ENCODE measurements at regions not wholly inside any gene's neighbourhood (a gene's known extent, or its start where the extent isn't known, plus 50 kb on each side); places are given as distances from the start of the nearest gene placed in this dataset.

DNA sequence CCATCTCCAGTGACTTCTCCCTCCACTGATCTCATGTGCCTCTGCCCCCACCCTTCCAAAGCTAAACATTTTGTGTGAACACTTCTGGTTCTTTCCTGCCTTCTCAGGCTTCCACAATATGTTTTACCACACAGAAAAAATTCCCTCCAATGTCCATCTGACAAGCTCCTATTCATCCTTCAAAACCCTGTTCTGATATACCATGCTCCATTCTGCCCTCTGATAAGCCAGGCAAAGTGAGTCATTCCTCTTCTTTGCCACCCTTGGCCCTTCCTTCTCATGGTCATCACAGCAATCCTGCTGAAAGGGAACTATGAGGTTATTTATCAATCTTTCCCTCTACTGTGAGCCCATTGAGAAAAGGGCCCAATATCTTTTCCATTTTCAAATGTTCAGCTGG is 97.6 kb downstream of the BARX1 start:
- DNase-seq (ENCODE audit: low read depth): no peak
- H3K4me3 ChIP-seq (ENCODE audit: low read depth, low read length): no peak overlapping the region
- TF ChIP-seq, protein P1, sequence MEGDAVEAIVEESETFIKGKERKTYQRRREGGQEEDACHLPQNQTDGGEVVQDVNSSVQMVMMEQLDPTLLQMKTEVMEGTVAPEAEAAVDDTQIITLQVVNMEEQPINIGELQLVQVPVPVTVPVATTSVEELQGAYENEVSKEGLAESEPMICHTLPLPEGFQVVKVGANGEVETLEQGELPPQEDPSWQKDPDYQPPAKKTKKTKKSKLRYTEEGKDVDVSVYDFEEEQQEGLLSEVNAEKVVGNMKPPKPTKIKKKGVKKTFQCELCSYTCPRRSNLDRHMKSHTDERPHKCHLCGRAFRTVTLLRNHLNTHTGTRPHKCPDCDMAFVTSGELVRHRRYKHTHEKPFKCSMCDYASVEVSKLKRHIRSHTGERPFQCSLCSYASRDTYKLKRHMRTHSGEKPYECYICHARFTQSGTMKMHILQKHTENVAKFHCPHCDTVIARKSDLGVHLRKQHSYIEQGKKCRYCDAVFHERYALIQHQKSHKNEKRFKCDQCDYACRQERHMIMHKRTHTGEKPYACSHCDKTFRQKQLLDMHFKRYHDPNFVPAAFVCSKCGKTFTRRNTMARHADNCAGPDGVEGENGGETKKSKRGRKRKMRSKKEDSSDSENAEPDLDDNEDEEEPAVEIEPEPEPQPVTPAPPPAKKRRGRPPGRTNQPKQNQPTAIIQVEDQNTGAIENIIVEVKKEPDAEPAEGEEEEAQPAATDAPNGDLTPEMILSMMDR (conservative IDR thresholded peaks at IDR 0.05; ENCODE audit: low read depth, low read length): no peak

DNA sequence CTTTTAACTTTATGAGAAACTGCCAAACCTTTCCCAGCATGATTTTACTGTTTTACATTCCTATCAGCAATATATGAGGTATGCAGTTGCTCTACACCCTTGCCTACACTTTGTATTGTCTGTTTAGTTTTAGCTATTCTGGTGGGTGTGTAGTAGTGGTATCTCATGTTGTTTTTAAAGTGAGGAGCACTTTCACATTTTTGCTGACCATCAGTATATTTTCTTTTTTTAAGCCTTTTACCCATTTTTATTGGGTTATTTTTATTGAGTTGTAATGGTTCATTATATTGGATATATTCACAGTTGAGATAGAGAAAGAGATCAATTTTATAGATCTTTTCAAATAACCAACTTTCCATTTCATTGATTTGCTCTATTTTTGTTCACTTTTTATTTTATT is 102.4 kb downstream of the BARX1 start:
- H3K4me3 ChIP-seq (ENCODE audit: low read depth, low read length): no peak overlapping the region
- DNase-seq (ENCODE audit: low read depth): no peak
- TF ChIP-seq, protein P1 (conservative IDR thresholded peaks at IDR 0.05; ENCODE audit: low read depth, low read length): no peak

DNA sequence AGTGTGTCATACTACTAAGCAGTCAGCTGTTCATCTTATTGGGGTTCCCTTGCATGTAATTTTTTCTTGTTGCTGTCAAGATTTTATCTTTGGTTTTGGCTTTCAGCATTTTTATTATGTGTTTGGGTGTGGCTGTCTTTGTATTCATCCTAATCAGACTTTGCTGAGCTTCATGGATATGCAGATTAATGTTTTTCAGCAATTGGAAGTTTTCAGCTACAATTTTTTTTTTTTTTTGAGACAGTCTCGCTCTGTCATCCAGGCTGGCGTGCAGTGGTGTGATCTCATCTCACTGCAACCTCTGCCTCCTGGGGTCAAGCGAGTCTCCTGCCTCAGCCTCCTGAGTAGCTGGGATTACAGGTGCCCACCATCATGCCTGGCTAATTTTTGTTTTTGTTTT is 108.8 kb downstream of the BARX1 start:
- no peak overlapping the region for H3K4me3 ChIP-seq (ENCODE audit: low read depth, low read length)
- DNase-seq (ENCODE audit: low read depth): no peak
- TF ChIP-seq, protein P1 (conservative IDR thresholded peaks at IDR 0.05; ENCODE audit: low read depth, low read length): no peak

DNA sequence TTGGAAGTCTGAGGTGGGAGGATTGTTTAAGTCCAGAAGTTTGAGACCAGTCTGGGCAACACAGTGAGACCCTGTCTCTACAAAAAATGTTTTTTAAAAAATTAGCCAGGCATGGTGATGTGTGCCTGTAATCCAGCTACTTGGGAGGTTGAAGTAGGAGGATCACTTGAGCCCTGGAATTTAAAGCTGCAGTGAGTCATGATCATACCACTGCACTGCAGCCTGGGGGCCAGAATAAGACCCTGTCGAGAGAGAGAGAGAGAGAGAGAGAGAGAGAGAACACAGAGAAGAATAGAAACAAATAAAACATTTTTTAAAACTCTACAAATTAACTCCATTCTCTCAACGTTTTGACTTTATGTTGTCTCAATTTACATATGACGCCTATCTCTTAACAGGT is 111.8 kb downstream of the BARX1 start:
- no peak for DNase-seq (ENCODE audit: low read depth)
- H3K4me3 ChIP-seq (ENCODE audit: low read depth, low read length): no peak overlapping the region
- TF ChIP-seq, protein P1 (conservative IDR thresholded peaks at IDR 0.05; ENCODE audit: low read depth, low read length): no peak

DNA sequence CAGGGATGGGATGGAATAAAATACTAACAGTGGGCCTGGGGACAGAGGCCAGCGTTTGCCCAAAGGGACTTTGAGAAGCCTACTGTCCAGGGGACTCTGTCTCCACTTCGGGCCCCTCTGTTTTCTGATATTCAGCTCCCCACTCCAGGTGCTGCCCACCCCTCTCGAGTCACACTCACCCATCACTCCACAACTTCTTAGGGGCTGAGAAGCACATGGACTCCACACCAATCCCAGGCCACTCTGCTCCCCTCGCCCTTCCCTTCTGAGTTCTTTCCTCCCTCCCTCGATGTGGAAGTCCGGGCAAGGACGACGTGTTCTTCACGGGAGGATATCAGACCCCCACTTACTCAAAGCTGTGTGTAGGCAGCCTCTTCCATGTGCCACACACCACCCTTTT is 124.5 kb downstream of the BARX1 start:
- no peak overlapping the region for H3K4me3 ChIP-seq (ENCODE audit: low read depth, low read length)
- DNase-seq (ENCODE audit: low read depth): no peak
- TF ChIP-seq, protein P1 (conservative IDR thresholded peaks at IDR 0.05; ENCODE audit: low read depth, low read length): no peak

DNA sequence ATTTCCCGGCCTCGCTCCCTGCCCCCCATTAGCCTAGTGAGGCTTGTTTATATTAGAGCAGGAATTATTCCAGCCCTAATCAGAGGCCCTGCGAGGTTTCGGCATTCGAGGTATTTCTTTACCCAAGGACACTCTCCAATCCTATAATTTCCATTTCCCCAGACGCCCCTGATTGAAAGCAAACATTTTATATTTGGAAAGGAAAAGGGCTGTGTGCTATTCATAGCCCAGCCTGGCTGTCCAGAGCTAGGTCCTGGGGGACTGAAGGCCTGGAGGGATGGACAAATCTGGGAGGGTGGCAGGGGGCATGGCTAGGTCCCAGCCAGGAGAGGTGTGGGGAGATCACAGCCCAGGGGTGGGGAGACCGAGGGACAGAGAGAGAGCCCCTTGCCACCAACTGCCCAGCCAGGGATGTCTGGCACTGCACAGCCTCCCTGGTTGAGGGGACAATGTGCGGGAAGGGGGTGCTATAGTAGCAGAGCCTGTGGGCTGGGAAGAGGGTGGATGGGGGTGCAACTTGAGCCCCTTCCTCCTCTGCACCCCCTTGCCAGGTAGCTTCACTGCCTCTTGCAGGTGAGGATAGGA is 125.1 kb downstream of the BARX1 start:
- H3K4me3 ChIP-seq (ENCODE audit: low read depth, low read length): no peak overlapping the region
- DNase-seq (ENCODE audit: low read depth): no peak
- TF ChIP-seq, protein P1 (conservative IDR thresholded peaks at IDR 0.05; ENCODE audit: low read depth, low read length): no peak

DNA sequence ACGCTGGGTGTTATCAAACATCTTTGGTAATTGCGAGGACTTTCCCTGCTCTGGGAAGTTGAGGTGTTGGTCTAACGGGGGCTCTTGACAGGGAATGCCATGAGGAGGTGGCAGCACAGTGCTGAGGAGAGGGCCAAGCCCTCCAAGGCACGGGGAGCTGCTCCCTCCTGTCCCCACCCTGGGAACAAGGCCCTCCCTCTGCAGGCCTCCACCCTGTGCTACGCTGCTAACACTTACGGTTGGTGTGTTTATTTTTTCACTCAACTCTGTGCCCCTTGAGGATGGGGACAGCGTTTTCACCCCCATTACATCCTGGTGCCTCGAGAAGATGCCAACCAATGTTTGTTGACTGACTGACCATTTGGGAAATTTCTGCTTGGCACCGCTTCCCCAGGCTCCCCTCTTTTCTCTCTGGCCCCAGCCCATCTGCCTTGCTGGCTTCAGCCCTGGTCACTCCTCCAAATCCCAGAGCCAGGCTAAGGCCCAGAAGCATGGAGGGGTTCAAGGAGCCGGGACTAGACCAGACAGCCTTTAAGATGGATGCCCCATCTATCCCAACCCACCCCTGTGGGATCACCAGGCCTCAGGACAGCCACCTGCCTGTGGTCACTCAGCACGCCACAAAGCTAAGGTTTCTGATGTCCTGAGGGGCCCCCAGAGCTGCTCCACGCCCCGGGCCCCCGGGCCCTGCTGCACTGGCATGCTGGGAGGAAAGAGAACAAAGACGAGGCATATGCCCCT is 125.7 kb downstream of the BARX1 start:
- no peak for DNase-seq (ENCODE audit: low read depth)
- TF ChIP-seq, protein P1 (conservative IDR thresholded peaks at IDR 0.05; ENCODE audit: low read depth, low read length): no peak
- H3K4me3 ChIP-seq (ENCODE audit: low read depth, low read length): no peak overlapping the region

Data from epithelial cell of proximal tubule (primary cell).